ENCODE measurements at regions not wholly inside any gene's neighbourhood (a gene's known extent, or its start where the extent isn't known, plus 50 kb on each side); places are given as distances from the start of the nearest gene placed in this dataset.

DNA sequence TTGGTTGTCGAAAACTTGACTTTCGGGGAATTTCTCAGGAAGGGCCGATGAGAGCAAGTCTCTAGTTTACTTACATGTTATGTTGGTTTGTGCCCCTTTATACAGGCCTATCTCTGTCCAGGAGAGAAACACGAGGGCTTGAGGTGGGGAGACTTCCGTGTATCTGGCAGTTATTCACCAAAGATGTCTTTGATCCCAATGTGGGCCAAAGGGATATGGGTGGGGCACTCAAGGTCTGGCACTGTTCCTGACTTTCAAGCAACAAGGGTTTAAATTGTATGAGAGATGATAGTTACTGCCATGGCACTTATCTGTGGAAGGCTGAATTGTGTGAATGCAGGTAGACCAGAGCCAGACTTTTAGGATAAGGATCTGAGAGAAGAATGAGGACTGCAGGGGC is 137.2 kb upstream of the DHRS4 start:
- no peak overlapping the region for H3K27ac ChIP-seq
- TF ChIP-seq, protein P1, sequence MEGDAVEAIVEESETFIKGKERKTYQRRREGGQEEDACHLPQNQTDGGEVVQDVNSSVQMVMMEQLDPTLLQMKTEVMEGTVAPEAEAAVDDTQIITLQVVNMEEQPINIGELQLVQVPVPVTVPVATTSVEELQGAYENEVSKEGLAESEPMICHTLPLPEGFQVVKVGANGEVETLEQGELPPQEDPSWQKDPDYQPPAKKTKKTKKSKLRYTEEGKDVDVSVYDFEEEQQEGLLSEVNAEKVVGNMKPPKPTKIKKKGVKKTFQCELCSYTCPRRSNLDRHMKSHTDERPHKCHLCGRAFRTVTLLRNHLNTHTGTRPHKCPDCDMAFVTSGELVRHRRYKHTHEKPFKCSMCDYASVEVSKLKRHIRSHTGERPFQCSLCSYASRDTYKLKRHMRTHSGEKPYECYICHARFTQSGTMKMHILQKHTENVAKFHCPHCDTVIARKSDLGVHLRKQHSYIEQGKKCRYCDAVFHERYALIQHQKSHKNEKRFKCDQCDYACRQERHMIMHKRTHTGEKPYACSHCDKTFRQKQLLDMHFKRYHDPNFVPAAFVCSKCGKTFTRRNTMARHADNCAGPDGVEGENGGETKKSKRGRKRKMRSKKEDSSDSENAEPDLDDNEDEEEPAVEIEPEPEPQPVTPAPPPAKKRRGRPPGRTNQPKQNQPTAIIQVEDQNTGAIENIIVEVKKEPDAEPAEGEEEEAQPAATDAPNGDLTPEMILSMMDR (conservative IDR thresholded peaks at IDR 0.05) = no peak

DNA sequence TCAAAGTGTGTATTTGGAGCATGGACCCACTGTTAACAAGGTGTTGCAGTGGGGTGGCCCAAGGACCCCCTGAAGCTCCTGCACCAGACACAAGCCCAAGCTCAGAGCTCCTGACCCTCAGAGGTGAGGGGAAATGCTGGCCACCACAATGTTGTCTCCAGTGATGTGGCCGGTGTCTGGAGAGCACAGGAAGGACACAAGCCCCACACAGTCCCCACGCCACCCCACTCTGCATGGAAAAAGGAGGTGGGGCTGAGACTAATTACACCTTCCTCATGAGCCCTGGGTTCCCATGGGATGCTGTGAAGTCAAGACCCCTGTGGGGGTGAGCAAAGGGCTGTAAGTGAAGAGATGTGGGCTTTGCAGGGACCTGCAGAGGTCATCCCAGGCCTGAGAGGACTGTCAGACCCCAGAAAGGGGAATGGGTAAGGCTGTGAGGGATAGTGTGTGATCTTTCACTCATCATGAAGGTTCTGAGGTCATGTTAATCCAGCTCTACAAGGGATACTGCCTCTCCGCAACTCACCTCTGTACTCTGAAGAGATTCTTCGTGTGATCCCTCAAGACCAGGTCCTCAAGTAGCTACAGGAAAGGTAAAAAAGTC is 136.3 kb upstream of the DHRS4 start:
- TF ChIP-seq, protein P1 (conservative IDR thresholded peaks at IDR 0.05) = no peak
- H3K27ac ChIP-seq = no peak overlapping the region

DNA sequence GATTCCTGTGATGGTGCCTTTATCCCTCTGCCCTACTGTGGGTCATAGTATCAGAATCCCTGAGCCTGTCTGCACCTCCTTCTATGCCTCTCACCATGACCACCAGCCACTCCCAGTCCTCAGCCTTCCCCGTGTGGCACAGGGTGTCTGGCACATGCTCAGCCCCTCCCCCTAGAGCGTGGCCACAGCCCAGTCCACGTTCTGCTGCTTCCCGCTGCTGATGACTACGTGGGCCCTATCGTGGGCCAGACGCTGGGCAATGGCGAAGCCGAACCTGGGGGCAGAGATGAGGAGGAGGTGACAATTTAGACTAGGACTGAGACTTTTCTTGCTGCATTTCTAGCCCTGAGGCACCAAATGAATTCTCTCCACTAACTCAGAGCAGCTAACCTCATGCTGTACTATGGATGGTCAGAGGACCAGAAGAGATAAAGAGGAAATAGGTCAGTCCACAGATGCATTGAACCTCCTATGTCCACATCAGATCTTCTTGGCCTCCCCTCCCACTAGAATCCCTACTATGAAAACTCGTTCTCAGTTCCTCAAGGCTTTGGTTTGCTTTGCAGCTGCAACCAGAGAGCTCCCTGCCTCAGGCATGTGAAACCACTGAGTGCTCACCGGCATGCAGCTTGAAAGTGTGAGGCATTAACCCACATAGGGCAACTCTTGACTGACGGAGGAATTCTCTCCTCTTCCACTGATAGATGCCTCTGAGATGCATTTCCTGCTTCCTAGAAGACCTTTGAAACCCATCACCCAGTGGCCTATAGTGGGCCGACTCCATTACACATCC is 126.3 kb upstream of the DHRS4 start:
- TF ChIP-seq, protein P1 (conservative IDR thresholded peaks at IDR 0.05) = no peak
- H3K27ac ChIP-seq = no peak overlapping the region

DNA sequence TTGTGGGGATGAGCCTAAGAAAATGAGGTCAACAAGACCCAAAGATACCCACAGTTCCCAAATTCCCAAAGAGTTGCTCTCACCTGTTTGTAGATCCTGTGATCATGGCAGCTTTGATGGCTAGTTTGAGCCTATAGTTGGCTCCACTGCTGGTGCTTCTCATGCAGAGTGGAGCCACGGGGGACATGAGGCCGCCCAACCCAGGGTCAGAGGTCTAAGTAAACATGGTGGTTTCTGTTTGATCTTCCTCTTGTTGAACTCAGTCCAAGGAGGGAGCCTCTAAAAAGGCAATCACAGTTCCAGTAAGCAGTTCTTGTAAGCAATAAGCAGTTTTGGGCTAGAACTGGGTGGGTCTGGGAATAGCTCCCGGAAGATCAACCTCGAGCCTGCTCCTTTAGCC is 125.6 kb upstream of the DHRS4 start:
- TF ChIP-seq, protein P1 (conservative IDR thresholded peaks at IDR 0.05) = no peak
- no peak overlapping the region for H3K27ac ChIP-seq

DNA sequence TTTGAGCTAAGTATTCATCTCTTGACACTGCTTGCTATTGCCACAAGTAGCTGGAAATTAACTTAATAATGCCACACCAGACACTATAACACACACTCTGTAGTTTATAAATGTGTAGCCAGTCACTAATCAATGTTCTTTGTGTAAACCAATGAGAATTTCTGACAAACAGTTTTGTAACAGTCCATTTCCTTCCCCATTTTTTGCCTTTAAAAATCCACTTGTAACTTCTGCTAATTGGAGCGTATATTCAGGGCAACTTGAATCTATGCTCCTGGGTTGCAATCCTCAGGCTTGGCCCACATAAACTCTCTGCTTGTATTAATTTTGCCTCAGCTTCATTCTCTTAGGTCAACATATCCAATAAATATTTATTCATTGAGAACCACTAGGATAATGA is 125.0 kb upstream of the DHRS4 start:
- no peak overlapping the region for H3K27ac ChIP-seq
- TF ChIP-seq, protein P1 (conservative IDR thresholded peaks at IDR 0.05) = no peak

DNA sequence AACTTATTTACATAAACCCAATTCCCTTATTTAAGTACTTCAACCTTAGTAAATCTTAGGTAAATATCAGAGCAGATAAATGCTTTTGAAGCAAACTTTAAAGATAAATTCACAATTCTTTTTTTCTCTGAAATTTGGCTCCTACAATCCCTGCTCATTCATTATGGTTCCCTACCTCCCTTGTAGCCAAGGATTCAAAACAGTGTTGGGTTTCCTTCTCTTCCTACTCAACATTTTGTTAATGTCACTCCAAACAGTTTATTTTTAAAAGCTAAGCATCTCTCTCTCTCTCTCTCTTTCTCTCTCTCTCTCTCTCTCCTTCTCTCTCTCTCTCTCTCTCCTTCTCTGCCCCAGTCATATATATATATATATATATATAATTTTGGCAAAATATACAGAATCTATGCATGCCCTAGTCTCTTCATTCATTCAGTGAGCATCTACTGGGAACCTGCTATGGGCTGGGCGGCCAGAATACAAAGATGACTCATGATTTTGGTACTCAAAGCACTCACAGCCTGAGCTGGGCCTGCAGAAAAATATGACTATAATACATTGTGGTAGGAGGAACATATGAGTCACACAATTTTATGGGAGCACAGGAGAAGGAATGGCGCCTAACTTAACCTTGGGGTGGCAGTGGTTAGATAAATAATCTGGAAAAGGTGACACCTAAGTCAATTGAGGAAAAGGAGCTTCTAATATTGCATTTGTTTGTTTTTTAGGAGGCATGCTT is 123.7 kb upstream of the DHRS4 start:
- no peak overlapping the region for H3K27ac ChIP-seq
- TF ChIP-seq, protein P1 (conservative IDR thresholded peaks at IDR 0.05) = no peak

DNA sequence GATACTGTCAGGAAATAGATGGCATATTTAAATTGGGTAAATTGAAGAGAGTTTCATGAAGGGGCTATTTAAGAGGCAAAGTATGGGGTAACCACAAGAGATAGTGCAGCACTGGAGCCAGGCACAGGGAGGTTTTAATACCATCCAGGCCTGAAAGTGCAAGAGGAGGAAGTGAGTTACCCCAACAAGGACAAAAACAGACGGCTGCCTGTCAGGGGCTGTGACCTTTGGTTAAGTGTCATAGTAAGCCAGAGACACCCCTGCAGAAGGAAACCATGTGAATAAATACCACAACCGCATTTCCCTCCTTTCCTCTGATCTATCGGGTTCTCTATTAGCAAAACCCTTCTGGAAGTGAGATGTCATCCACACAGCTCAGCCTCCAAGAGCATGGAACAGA is 122.0 kb upstream of the DHRS4 start:
- no peak overlapping the region for H3K27ac ChIP-seq
- TF ChIP-seq, protein P1 (conservative IDR thresholded peaks at IDR 0.05) = no peak

Measured in VCaP (cell line).